SK-N-SH (cell line): ENCODE measurements at regions not wholly inside any gene's neighbourhood (a gene's known extent, or its start where the extent isn't known, plus 50 kb on each side); places are given as distances from the start of the nearest gene placed in this dataset.
"Not testable (repeated sequence)": the region's sequence is repeated elsewhere in the genome, so short reads cannot be mapped to it uniquely, and the experiment has no call there.

Experiments used
- CTCF ChIP-seq: fragments of 200-600 bp; sonication (generic); IDR thresholded peaks from 2 replicates; pipeline ENCODE4 v1.6.1; 2017; ENCODE audit warnings: antibody characterized with exemption, mild to moderate bottlenecking, moderate library complexity
- ELF1 ChIP-seq: IDR thresholded peaks from 2 replicates; pipeline ENCODE4 v1.4.0; 2012
- FOSL2 ChIP-seq: IDR thresholded peaks from 2 replicates; pipeline ENCODE4 v1.4.0; 2012; ENCODE audit warnings: low read depth, mild to moderate bottlenecking, moderate library complexity, borderline replicate concordance
- GABPA ChIP-seq: IDR thresholded peaks from 2 replicates; pipeline ENCODE4 v1.4.0; 2012; ENCODE audit warnings: low read depth, mild to moderate bottlenecking
- PBX3 ChIP-seq: IDR thresholded peaks from 2 replicates; pipeline ENCODE4; 2012
- POLR2AphosphoS5 ChIP-seq: IDR thresholded peaks from 2 replicates; pipeline ENCODE4 v1.6.1; 2012; ENCODE audit warnings: low read depth, low read length
- RAD21 ChIP-seq: IDR thresholded peaks from 2 replicates; pipeline ENCODE4 v1.6.1; 2012; ENCODE audit warnings: mild to moderate bottlenecking, low read length
- REST ChIP-seq: IDR thresholded peaks from 2 replicates; pipeline ENCODE4 v1.6.1; 2012; ENCODE audit warnings: mild to moderate bottlenecking, low read depth, low read length, moderate library complexity
- RFX5 ChIP-seq: IDR thresholded peaks from 2 replicates; pipeline ENCODE4 v1.6.1; 2012; ENCODE audit warnings: mild to moderate bottlenecking, improper control_type of control experiment, low read length
- SMC3 ChIP-seq: IDR thresholded peaks from 2 replicates; pipeline ENCODE4 v1.6.1; 2012; ENCODE audit warnings: low read depth, low read length, improper control_type of control experiment
- TAF1 ChIP-seq: IDR thresholded peaks from 2 replicates; pipeline ENCODE4 v1.6.1; 2012; ENCODE audit warnings: low read depth, mild to moderate bottlenecking, low read length, moderate library complexity, borderline replicate concordance
- USF1 ChIP-seq: IDR thresholded peaks from 2 replicates; pipeline ENCODE4 v1.4.0; 2012; ENCODE audit warnings: low read depth, borderline replicate concordance
- ZBTB33 ChIP-seq: IDR thresholded peaks from 2 replicates; pipeline ENCODE4 v1.4.0; 2012; ENCODE audit warnings: low read depth, borderline replicate concordance

GRCh38 chr1:83238654-83239053 lies 760.3 kb downstream of the TTLL7 start:
- TF ChIP-seq CTCF, ELF1, REST, RAD21, SMC3, RFX5, TAF1, USF1, POLR2AphosphoS5, FOSL2, ZBTB33, GABPA, PBX3: not testable (repeated sequence)
